DOHH2 (cell line): ENCODE measurements at regions not wholly inside any gene's neighbourhood (a gene's known extent, or its start where the extent isn't known, plus 50 kb on each side); places are given as distances from the start of the nearest gene placed in this dataset.

Experiments used
- EZH2phosphoT487 ChIP-seq: fragments of 200-600 bp; sonication (generic); IDR thresholded peaks from 2 replicates; pipeline ENCODE4 v1.6.1; 2017; ENCODE audit warnings: borderline replicate concordance, mild to moderate bottlenecking, antibody characterized with exemption, low read length, moderate library complexity, mixed read lengths
- TF ChIP-seq, protein P1 (sequence below): fragments of 200-600 bp; sonication (generic); IDR thresholded peaks from one replicate; pipeline ENCODE4 v1.5.1; 2014; ENCODE audit warnings: antibody characterized with exemption, mild to moderate bottlenecking, low read depth, low read length; ENCODE audit not compliant: poor library complexity, severe bottlenecking

DNA sequence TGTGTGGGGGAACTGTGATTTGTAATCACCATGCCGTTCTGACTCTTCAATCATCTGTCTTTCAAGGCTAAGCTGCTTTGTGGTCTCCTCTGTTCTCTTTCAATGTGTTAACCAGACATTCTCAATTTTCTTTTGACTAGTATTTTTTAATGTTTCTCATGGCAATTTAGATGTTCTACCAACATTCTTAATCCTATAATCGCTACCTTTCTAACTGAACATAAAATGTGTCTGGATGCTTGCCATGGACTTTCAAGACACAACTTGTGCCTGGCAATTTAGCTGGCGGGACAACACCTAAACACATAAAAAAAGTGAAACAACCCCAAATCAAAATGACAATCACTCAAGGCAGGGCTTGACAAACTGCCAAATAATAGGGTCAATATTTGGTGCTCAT lies 135.0 kb upstream of the ACKR3 start:
- TF ChIP-seq, protein P1, sequence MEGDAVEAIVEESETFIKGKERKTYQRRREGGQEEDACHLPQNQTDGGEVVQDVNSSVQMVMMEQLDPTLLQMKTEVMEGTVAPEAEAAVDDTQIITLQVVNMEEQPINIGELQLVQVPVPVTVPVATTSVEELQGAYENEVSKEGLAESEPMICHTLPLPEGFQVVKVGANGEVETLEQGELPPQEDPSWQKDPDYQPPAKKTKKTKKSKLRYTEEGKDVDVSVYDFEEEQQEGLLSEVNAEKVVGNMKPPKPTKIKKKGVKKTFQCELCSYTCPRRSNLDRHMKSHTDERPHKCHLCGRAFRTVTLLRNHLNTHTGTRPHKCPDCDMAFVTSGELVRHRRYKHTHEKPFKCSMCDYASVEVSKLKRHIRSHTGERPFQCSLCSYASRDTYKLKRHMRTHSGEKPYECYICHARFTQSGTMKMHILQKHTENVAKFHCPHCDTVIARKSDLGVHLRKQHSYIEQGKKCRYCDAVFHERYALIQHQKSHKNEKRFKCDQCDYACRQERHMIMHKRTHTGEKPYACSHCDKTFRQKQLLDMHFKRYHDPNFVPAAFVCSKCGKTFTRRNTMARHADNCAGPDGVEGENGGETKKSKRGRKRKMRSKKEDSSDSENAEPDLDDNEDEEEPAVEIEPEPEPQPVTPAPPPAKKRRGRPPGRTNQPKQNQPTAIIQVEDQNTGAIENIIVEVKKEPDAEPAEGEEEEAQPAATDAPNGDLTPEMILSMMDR: no peak
- TF ChIP-seq EZH2phosphoT487: no peak
